ENCODE measurements at regions not wholly inside any gene's neighbourhood (a gene's known extent, or its start where the extent isn't known, plus 50 kb on each side); places are given as distances from the start of the nearest gene placed in this dataset.

DNA sequence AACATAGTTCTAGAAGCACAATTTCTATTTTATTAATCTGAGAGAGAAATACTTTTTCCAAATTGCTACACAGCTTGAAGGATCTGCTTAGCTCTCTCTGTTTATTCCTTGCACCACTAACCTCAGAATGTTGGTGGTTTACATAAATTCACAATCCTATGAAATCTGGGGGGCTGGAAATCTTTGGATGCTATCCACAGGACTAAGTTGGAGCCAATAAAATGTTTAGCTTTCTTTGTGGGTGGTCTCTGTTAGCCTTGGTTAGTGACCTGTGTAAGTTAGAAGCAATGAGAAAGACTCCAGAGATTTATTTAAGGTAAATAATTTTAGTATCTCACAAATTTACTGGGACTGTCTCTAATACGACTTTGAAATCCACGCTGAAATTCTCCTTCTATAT, 418.1 kb downstream of the ADGRL2 start:
- no peak for TF ChIP-seq GATA3 (IDR thresholded peaks at IDR 0.05; ENCODE audit: low read depth, low read length)
- TF ChIP-seq GATA2 (IDR thresholded peaks at IDR 0.05; ENCODE audit: low read depth, low read length) = no peak
